Keratinocyte (primary cell): ENCODE measurements at regions not wholly inside any gene's neighbourhood (a gene's known extent, or its start where the extent isn't known, plus 50 kb on each side); places are given as distances from the start of the nearest gene placed in this dataset.
"Not testable (repeated sequence)": the region's sequence is repeated elsewhere in the genome, so short reads cannot be mapped to it uniquely, and the experiment has no call there.

Experiments
- DNase-seq: peaks from one replicate; pipeline ENCODE4 v3.0.0-alpha.2; 2011; ENCODE audit warnings: low read depth, missing footprints, low spot score
- FAIRE-seq: peaks from 2 replicates; lab custom pipeline; 2011; peaks lifted over from hg19 to GRCh38; lab: Jason Lieb, UNC
- H2AFZ ChIP-seq: 2 replicates; pipeline ENCODE4 v1.6.0; 2012; ENCODE audit warnings: low read length, control low read depth, inconsistent platforms; ENCODE audit not compliant: control insufficient read depth
- H3K27ac ChIP-seq: 2 replicates; pipeline ENCODE4 v1.5.1; 2011; ENCODE audit warnings: low read length; ENCODE audit not compliant: control insufficient read depth, insufficient read depth
- H3K27me3 ChIP-seq: 3 replicates; pipeline ENCODE4 v1.6.0; 2011; ENCODE audit warnings: low read length; ENCODE audit not compliant: control insufficient read depth, insufficient read depth; ENCODE audit errors: extremely low read depth
- H3K36me3 ChIP-seq, 2 experiments: 2 replicates in 1 of 2; 3 replicates in 1 of 2; pipeline ENCODE4 v1.5.1; 2011; ENCODE audit warnings: low read length in 2 of 2, mild to moderate bottlenecking in 1 of 2; ENCODE audit not compliant: control insufficient read depth in 2 of 2, insufficient read depth in 2 of 2; ENCODE audit errors: extremely low read depth in 1 of 2
- H3K4me1 ChIP-seq: 3 replicates; pipeline ENCODE4 v1.5.1; 2011; ENCODE audit warnings: low read length; ENCODE audit not compliant: control insufficient read depth, insufficient read depth; ENCODE audit errors: extremely low read depth
- H3K4me2 ChIP-seq: 3 replicates; pipeline ENCODE4 v1.6.0; 2011; ENCODE audit warnings: low read depth, low read length; ENCODE audit not compliant: control insufficient read depth, insufficient read depth; ENCODE audit errors: extremely low read depth
- H3K4me3 ChIP-seq, 3 experiments: fragments of 200-600 bp in 1 of 3; sonication (generic) in 1 of 3; 2 replicates in 2 of 3; 3 replicates in 1 of 3; pipeline ENCODE4 v1.5.1; 2011 to 2016; ENCODE audit warnings: low read length in 3 of 3, mild to moderate bottlenecking in 3 of 3, control low read depth in 2 of 3, inconsistent platforms in 1 of 3, low read depth in 1 of 3, mixed read lengths in 1 of 3, mixed run types in 1 of 3, moderate library complexity in 1 of 3; ENCODE audit not compliant: control insufficient read depth in 2 of 3, insufficient read depth in 2 of 3; ENCODE audit errors: extremely low read depth in 1 of 3
- H3K79me2 ChIP-seq: 2 replicates; pipeline ENCODE4 v1.6.0; 2012; ENCODE audit warnings: low read length; ENCODE audit not compliant: control insufficient read depth, insufficient read depth
- H3K9ac ChIP-seq: 3 replicates; pipeline ENCODE4 v1.6.0; 2011; ENCODE audit warnings: low read length; ENCODE audit not compliant: control insufficient read depth, insufficient read depth; ENCODE audit errors: extremely low read depth
- H3K9me1 ChIP-seq: 3 replicates; pipeline ENCODE4 v1.6.0; 2011; ENCODE audit warnings: low read length; ENCODE audit not compliant: control insufficient read depth, insufficient read depth; ENCODE audit errors: extremely low read depth
- H3K9me3 ChIP-seq: 2 replicates; pipeline ENCODE4 v1.5.1; 2012; ENCODE audit warnings: low read depth, low read length; ENCODE audit not compliant: control insufficient read depth
- H4K20me1 ChIP-seq: 3 replicates; pipeline ENCODE4 v1.6.0; 2011; ENCODE audit warnings: low read length; ENCODE audit not compliant: control insufficient read depth, insufficient read depth; ENCODE audit errors: extremely low read depth
- CTCF ChIP-seq, 3 experiments: IDR thresholded peaks in 1 of 3; conservative IDR thresholded peaks in 1 of 3; optimal IDR thresholded peaks in 1 of 3; 2 replicates in 2 of 3; 3 replicates in 1 of 3; pipeline versions ENCODE3 to v1.5.1; 2011; ENCODE audit warnings: low read length in 3 of 3, mild to moderate bottlenecking in 3 of 3, moderate library complexity in 2 of 3, control low read depth in 1 of 3, inconsistent platforms in 1 of 3; ENCODE audit not compliant: insufficient read depth in 2 of 3; ENCODE audit errors: extremely low read depth in 1 of 3
- EZH2 ChIP-seq: IDR thresholded peaks from one replicate; pipeline ENCODE4 v1.6.1; 2012; ENCODE audit warnings: inconsistent platforms, mild to moderate bottlenecking, low read length, moderate library complexity
- dilution Hi-C: fragments of 300-500 bp; cut with MboI; formaldehyde crosslinking; loops from one replicate; pipeline ENCODE4 v1.7.0; 2020; ENCODE audit warnings: low sequenced_read_pairs; ENCODE audit not compliant: extremely low pct_ligation_motif_present

GRCh38 chr3:96584066-96584465 is 230.3 kb upstream of the EPHA6 start:
- Histone ChIP-seq H2AFZ (no peak overlapping the region), H4K20me1 (no peaks in the 10 kb centered on the region), H3K4me2 (no peak overlapping the region), H3K9me3 (no peaks in the 10 kb centered on the region), H3K27ac (no peak overlapping the region), H3K27me3 (no peaks in the 10 kb centered on the region), H3K79me2 (no peaks in the 10 kb centered on the region), H3K4me1 (no peaks in the 10 kb centered on the region), H3K36me3 (no peaks in the 10 kb centered on the region), H3K4me3 (no peak overlapping the region), H3K9me1 (no peaks in the 10 kb centered on the region), H3K9ac (no peak overlapping the region)
- TF ChIP-seq CTCF (optimal IDR thresholded peaks at IDR 0.05 in 1 of 3, IDR thresholded peaks at IDR 0.05 in 1 of 3, conservative IDR thresholded peaks at IDR 0.05 in 1 of 3; ENCODE audit: extremely low read depth in 1 of 3, insufficient read depth in 2 of 3, low read length in 3 of 3) (no peak), EZH2 (no peak)
- dilution Hi-C loops = no loop called here
- DNase-seq = no peak
- no peak for FAIRE-seq

- H3K9me1 ChIP-seq, FAIRE-seq, H3K27ac ChIP-seq, H3K4me2 ChIP-seq, H3K36me3 ChIP-seq, H3K9ac ChIP-seq, H3K9me3 ChIP-seq, H3K4me3 ChIP-seq, H2AFZ ChIP-seq, dilution Hi-C loops, H3K27me3 ChIP-seq, DNase-seq, H3K79me2 ChIP-seq, H4K20me1 ChIP-seq, H3K4me1 ChIP-seq: not testable (repeated sequence)
Measured at GRCh38 chr3:96606865-96607264, 207.5 kb upstream of the EPHA6 start.

GRCh38 chr3:96619475-96619874 is 194.9 kb upstream of the EPHA6 start:
- Histone ChIP-seq H2AFZ (no peak overlapping the region), H3K27ac (no peak overlapping the region), H3K9me1 (no peaks in the 10 kb centered on the region), H3K27me3 (no peaks in the 10 kb centered on the region), H3K36me3 (no peaks in the 10 kb centered on the region), H3K9me3 (peaks cover 5% of the 10 kb centered on the region), H3K4me1 (no peaks in the 10 kb centered on the region), H4K20me1 (no peaks in the 10 kb centered on the region), H3K9ac (no peak overlapping the region), H3K4me3 (no peak overlapping the region), H3K4me2 (no peak overlapping the region), H3K79me2 (no peaks in the 10 kb centered on the region)
- no peak for DNase-seq
- no peak for TF ChIP-seq EZH2
- no peak for TF ChIP-seq CTCF (optimal IDR thresholded peaks at IDR 0.05 in 1 of 3, IDR thresholded peaks at IDR 0.05 in 1 of 3, conservative IDR thresholded peaks at IDR 0.05 in 1 of 3; ENCODE audit: extremely low read depth in 1 of 3, insufficient read depth in 2 of 3, low read length in 3 of 3)
- dilution Hi-C loops = no loop called here
- FAIRE-seq = no peak
